ENCODE measurements at regions not wholly inside any gene's neighbourhood (a gene's known extent, or its start where the extent isn't known, plus 50 kb on each side); places are given as distances from the start of the nearest gene placed in this dataset.

GRCh38 chr15:35724626-35725025, 178.7 kb upstream of the DPH6 start:
- no peak for DNase-seq (ENCODE audit: low read depth)

DNA sequence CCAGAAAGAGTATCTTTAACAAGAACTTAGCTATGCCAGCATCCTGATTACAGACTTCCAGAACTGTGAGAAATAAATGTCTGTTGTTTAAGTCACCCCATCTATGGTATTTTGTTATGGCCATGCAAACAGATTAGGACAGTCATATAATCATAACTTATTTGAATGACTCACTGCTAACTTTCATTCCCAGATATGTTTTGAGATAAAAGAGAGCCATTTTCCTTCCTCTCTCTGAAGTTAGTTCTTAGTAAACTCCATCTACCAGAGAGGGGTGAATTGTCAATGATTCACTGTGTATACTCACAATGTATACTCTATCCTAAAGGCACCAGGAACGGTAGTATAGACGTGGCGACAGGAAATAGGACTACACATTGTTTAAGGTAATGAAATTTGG, 179.4 kb upstream of the DPH6 start:
- DNase-seq (ENCODE audit: low read depth), result no peak

DNA sequence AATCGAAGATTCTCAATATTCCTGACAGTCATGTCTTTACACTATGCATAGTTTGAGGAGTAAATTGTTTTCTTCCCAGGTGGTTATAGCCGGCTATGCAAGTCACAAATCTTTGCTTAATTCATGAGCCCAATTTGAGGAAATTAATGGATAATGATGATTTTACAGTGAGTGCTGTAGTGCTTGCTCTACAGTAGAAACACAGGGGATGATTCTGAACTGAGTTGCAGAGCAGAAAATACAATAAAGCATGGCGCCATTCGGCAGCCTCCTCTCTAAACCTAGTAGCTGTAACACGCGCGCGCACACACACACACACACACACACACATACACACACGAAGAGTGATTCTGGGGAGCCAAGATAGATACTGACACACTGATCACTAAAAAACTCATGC, 181.7 kb upstream of the DPH6 start:
- no peak for DNase-seq (ENCODE audit: low read depth)

DNA sequence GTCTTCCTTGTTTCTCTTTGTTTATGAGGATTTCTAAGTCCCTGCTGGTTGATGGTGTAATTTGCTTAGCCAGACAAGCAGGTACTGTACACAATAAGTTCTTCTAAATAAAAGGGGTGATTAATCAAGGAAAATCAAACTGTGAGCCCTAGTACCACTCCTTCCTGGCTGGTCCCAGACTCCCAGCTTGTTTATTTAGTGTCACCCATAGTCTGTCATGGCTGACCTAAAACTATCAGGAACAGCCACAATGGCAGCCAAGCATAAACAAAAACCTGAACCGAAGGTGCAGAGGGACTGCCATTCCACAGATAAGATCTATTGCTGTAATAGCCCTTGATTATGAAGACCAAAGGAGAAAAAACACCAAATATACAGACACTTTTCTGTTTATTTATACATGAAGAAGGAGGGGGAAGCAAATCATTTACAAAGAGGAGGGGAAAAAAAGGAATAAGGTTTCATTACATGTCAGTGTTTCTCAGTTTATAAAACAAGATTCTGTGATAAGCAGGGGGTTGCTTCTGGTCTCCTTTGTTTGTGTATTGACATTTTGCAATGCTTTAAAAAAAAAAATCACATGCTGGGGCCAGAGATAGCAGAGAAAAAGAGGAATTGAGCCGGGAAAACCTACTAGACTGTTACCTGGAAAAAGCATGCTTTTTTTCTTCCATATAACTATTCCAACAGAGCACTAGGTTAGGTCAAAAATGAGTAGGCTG, 182.4 kb upstream of the DPH6 start:
- DNase-seq (ENCODE audit: low read depth), result no peak

DNA sequence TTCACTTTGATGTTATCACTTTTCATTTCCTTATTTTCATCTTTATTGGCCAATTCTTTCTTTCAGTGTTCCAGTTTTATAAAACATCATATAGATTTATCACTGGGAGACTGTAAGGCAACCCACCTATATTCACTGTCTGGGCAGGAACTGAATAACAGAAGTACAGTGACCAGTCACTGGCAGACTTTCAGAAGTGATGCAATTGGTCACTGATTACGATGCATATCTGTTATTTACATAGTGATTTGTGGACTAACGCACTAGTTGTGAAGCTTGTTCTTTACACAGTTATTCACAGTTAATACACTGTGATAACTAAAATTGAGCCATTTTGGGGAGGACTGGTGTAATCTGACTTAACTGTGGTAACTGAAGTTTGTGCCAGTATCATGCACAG, 190.2 kb upstream of the DPH6 start:
- DNase-seq (ENCODE audit: low read depth), result no peak

- DNase-seq (ENCODE audit: low read depth), result no peak
These were observed 191.5 kb upstream of the DPH6 start for GRCh38 chr15:35737441-35737840.

DNA sequence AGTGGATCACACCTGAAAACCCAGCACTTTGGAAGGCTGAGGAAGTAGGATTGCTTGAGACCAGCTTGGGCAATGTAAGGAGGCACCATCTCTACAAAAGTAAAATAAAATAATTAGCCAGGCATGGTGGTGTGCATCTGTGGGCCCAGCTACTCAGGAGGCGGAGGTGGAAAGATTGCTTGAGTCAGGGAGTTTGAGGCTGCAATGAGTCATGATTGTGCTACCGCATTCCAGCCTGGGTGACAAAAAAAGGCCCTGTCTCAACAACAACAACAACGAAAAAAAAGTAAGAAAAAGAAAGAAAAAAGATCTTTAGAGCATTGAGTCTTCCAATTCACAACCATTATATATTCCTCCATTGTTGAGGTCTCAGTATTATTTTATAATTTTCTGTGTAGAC, 192.4 kb upstream of the DPH6 start:
- peak; percentile 58 for DNase-seq (ENCODE audit: low read depth)

DNA sequence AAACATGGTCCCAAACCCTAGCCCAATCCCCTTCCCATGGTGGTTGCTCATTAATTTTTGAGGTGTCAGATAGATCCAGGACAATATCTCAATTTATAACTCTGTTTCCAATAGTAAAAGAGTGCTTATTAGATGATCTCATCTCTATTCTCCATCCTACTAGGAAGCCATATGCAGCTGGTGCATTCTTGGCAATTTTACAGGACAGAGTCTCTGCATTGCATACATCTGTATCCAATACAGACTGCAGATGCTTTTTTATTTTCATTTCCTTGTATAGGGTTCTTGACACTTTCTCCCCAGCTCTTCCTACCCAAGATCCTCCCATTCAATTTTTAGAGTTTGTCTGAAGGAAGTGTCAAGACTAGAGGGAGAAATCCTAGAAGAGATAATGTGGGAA, 194.8 kb upstream of the DPH6 start:
- DNase-seq (ENCODE audit: low read depth), result no peak

DNA sequence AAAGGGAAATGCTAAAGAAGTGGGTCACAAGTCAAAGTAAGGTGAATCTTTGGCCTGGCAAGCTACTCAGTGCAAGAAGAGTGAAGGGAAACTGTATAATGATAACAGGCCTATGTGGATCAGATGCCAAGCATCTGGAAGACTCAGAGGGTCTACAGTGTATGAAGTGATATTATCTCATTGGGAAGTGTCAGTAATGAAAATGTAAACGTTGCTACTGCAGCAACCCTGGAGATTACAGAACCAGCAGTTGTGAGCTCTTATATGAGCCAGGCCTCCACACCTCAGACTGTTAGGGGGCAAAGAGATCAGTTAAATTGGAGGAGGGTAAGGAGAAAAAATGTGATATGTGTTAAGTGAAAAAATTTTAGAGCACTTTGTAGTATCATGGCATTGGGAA, 195.4 kb upstream of the DPH6 start:
- DNase-seq (ENCODE audit: low read depth), result no peak

- DNase-seq (ENCODE audit: low read depth), result no peak
These were observed 195.9 kb upstream of the DPH6 start for GRCh38 chr15:35741881-35742280.

DNA sequence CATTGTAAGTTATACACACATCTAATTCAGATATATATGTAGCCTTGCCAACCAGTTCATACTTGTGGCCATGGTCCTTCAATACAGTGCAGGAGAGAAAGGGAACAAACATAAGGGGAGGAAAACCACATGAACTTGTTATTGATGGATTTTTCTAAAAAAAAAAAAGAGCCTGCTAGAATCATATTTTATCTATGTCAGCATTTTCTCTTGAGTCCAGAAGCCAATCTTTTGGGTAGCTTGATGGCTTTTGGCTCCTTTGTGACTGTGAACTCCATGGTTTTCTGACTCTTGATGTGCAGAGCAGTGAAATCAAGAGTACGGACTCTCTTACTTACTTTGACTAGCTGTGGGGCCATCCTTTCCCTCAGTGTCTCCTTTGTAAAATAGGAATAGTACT, 197.4 kb upstream of the DPH6 start:
- DNase-seq (ENCODE audit: low read depth), result no peak

GRCh38 chr15:35746121-35746520, 200.2 kb upstream of the DPH6 start:
- DNase-seq (ENCODE audit: low read depth), result peak; percentile 42

GRCh38 chr15:35748105-35748504, 202.1 kb upstream of the DPH6 start:
- DNase-seq (ENCODE audit: low read depth), result no peak

GRCh38 chr15:35750051-35750450, 204.1 kb upstream of the DPH6 start:
- DNase-seq (ENCODE audit: low read depth), result no peak

- peak; percentile 86 for DNase-seq (ENCODE audit: low read depth)
These were observed 205.6 kb upstream of the DPH6 start for GRCh38 chr15:35751413-35752133.

DNA sequence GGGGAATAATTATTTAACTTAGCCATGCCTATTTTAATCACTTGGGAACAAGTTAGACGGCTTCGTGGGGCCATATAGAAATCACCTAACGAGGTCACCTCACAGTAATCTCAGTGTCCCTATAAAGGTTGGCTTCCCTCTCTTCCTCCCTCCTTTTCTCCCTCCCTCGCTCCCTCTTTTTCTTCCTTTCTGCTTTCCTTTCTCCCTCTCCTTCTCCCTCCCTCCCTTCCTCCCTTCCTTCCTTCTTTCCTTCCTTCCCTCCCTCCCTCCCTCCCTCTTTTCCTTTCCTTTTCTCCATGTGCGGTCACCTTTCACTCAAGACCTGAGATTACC, 206.1 kb upstream of the DPH6 start:
- DNase-seq (ENCODE audit: low read depth), result no peak

GRCh38 chr15:35753486-35753885, 207.5 kb upstream of the DPH6 start:
- DNase-seq (ENCODE audit: low read depth), result peak; percentile 11

GRCh38 chr15:35755237-35755802, 209.4 kb upstream of the DPH6 start:
- no peak for DNase-seq (ENCODE audit: low read depth)

DNA sequence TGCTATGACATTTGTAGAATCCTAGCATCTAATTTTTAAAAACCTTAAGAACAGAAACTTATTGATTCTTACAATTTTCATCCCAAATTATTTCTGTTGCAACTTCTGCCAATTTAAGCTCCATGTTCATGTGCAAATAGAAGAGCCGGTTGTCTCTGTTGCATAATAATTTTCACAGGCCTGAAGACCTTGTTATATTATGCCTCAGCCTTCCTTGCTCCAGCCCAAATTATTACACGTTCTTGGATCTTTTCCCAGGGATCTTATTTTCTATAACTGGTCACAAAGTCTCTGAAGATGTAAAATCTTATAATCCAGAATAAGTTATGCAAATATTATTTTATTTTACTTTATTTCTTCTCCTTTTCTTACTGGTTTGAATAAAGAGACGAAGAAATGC, 210.7 kb upstream of the DPH6 start:
- no peak for DNase-seq (ENCODE audit: low read depth)

DNA sequence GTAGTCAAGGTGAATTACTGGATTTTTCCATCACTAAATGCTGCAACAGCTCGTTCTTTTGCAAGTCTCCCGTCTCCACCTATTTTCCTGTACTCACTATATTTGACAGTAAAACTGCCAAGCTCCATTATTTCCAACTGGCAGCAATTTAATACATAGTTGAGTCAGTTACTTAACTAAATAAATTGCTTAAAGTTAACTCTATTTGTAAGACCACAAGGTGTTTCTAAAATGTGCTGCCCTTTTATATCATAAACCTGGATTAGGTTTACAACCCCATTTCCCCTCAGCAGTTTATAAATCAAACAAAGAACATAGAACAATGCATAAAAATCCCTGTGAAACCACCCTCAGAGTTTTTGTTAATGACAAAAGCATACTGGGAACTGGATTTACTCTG, 211.4 kb upstream of the DPH6 start:
- no peak for DNase-seq (ENCODE audit: low read depth)

DNA sequence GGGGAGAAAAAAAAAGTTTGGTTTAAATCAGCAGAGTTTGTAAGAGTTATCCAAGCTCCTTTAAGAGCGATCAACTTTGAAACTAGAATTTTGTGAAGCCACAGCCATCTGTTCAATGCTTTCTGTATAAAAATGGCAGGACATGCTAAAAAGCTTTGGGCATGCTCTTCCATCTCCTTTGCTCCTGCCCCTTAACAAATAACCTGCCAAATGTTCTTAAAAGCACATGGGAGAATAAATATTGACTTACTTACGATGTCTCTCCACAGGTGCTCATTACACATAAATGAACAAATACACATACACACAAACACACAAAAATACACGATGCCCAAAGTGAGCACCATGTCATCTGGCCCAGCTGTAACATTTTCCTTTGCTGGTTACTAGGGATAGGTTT, 211.8 kb upstream of the DPH6 start:
- no peak for DNase-seq (ENCODE audit: low read depth)

DNA sequence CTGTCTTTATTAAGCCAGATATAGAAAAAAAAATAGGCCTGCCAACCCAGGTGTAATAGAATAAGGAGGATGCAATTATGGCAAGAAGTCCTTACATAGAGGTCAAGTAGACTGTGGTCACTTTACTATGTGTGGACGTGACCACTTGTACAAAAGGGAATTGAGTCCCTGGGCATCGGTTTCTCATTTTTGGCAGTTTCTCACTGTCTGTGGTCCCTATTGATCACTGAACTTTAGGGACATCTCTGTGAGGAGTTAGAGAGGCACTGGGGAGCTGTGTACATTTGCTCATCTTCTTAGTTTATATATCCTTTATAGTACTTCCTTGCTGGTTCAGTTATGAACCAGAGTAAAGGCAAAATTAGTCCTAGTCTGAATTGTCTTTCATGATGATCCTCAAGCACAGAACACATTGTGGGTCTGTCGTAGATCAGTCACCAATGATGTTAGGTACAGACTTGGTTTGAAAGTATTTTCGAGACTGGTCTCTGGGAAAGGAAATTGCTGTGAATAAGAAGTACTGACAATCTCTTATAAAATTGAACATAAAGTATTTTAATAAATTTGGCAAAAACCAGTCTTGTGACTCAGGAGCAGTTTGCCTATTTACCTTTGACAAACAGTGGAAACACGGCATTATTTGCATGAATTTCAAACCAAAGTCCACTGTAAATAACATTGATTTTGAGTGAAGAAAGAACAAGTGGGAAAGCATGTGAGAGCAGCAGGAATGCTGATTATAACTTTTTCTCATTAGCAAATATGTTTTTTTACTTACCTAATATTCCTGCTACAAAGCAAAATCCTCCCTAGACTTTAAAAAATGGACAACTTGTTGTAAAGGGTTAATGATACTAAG, 218.9 kb upstream of the DPH6 start:
- no peak for DNase-seq (ENCODE audit: low read depth)

All from myocyte (in vitro differentiated cells).